ENCODE measurements at regions not wholly inside any gene's neighbourhood (a gene's known extent, or its start where the extent isn't known, plus 50 kb on each side); places are given as distances from the start of the nearest gene placed in this dataset.

- DNase-seq = no peak
These were observed 674.2 kb downstream of the TBL1XR1 start for GRCh38 chr3:176523114-176523513.

GRCh38 chr3:176522436-176522835 is 674.8 kb downstream of the TBL1XR1 start:
- DNase-seq = no peak

GRCh38 chr3:176521531-176522175 is 675.6 kb downstream of the TBL1XR1 start:
- no peak for DNase-seq

GRCh38 chr3:176514297-176514696 is 683.0 kb downstream of the TBL1XR1 start:
- no peak for DNase-seq

- DNase-seq = peak in 1 of 2 donors; percentile 2
These were observed 683.7 kb downstream of the TBL1XR1 start for GRCh38 chr3:176513604-176514003.

GRCh38 chr3:176512037-176512436 is 685.2 kb downstream of the TBL1XR1 start:
- DNase-seq = no peak

GRCh38 chr3:176510097-176510496 is 687.2 kb downstream of the TBL1XR1 start:
- no peak for DNase-seq

GRCh38 chr3:176505878-176506621 is 691.2 kb downstream of the TBL1XR1 start:
- no peak for DNase-seq

GRCh38 chr3:176491084-176491483 is 706.2 kb downstream of the TBL1XR1 start:
- no peak for DNase-seq

- no peak for DNase-seq
These were observed 706.9 kb downstream of the TBL1XR1 start for GRCh38 chr3:176490357-176490756.

GRCh38 chr3:176479248-176479647 is 718.0 kb downstream of the TBL1XR1 start:
- no peak for DNase-seq

- no peak for DNase-seq
These were observed 727.5 kb downstream of the TBL1XR1 start for GRCh38 chr3:176469694-176470205.

GRCh38 chr3:176463610-176464009 is 733.7 kb downstream of the TBL1XR1 start:
- no peak for DNase-seq

GRCh38 chr3:176447369-176447768 is 749.9 kb downstream of the TBL1XR1 start:
- DNase-seq = no peak

- DNase-seq = no peak
These were observed 755.0 kb downstream of the TBL1XR1 start for GRCh38 chr3:176442326-176442725.

GRCh38 chr3:176439729-176440128 is 757.6 kb downstream of the TBL1XR1 start:
- no peak for DNase-seq

GRCh38 chr3:176431991-176432390 is 765.3 kb downstream of the TBL1XR1 start:
- DNase-seq = no peak

- DNase-seq = no peak
These were observed 766.3 kb downstream of the TBL1XR1 start for GRCh38 chr3:176431038-176431418.

- DNase-seq = no peak
These were observed 766.8 kb downstream of the TBL1XR1 start for GRCh38 chr3:176430244-176431037.

- DNase-seq = no peak
These were observed 768.7 kb downstream of the TBL1XR1 start for GRCh38 chr3:176428552-176428951.

GRCh38 chr3:176426371-176426770 is 770.9 kb downstream of the TBL1XR1 start:
- DNase-seq = no peak

- DNase-seq = no peak
These were observed 780.4 kb downstream of the TBL1XR1 start for GRCh38 chr3:176416870-176417269.

- DNase-seq = no peak
These were observed 781.5 kb downstream of the TBL1XR1 start for GRCh38 chr3:176415661-176416295.

All from CD4-positive, alpha-beta T cell treated with Interleukin-4 for 1 hour (primary cell).